ENCODE measurements at regions not wholly inside any gene's neighbourhood (a gene's known extent, or its start where the extent isn't known, plus 50 kb on each side); places are given as distances from the start of the nearest gene placed in this dataset.
"Not testable (repeated sequence)": the region's sequence is repeated elsewhere in the genome, so short reads cannot be mapped to it uniquely, and the experiment has no call there.

DNA sequence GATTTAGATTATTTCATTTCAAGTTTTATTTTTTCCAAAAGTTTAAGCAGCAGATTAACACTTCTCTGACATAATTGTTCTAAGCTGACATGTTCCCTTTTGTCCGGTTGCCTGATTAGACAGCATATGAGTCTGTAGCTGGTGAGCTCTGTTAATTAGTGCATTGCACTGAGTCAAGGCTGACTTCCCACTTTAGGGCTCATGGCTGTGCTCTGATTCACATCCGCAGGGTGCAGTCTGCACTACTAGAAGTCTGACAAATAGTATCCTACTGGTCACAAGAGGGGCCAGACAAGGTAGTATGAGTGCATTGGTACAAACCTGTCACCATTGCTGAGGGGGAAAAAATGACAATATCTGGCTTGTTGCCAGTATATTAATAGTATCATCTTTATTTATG lies 443.9 kb upstream of the ZNF804A start:
- DNase-seq = no peak

- DNase-seq = no peak
Measured at GRCh38 chr2:184155791-184156190, 442.5 kb upstream of the ZNF804A start.

DNA sequence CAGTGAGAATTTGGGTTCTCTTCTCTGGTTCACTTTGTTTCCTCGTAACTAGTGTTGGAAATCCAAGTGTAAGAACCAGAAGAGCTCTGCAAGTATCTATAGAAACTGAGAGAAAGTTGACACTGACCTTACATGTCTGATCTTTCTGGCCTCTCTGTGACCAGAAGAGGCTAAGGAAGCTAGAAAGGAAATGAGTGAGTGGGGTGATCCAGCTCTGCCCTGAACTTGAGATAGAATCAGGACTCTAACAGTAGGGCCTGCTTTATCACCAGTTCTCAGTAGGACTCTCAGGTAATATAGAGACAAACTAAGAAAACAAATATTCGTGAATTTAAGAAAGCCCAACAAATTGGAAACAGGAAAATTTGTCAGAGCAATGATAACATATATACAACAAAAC lies 441.2 kb upstream of the ZNF804A start:
- DNase-seq = no peak

DNA sequence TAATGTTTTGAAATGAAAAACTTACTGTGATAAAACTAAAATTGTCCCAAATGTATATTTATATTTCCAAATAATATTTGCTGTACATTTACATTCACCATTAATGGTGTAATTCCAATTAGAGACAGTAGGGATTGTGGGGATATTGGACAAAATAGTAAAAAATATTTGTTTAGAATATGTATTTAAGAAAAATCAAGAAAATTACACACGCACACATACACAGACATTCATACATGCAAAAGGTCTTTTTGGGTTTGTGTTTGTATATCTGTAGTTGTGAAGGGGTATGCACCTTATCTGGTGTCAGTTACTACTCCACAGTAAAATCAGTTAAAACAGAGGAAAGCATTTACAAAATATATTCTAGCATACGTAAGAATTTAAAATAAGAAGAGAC lies 435.9 kb upstream of the ZNF804A start:
- no peak for DNase-seq

GRCh38 chr2:184168823-184169222 lies 429.5 kb upstream of the ZNF804A start:
- DNase-seq = not testable (repeated sequence)

- DNase-seq = no peak
Measured at GRCh38 chr2:184169366-184169765, 429.0 kb upstream of the ZNF804A start.

- no peak for DNase-seq
Measured at GRCh38 chr2:184174493-184175104, 423.7 kb upstream of the ZNF804A start.

GRCh38 chr2:184178229-184178628 lies 420.1 kb upstream of the ZNF804A start:
- DNase-seq = no peak

DNA sequence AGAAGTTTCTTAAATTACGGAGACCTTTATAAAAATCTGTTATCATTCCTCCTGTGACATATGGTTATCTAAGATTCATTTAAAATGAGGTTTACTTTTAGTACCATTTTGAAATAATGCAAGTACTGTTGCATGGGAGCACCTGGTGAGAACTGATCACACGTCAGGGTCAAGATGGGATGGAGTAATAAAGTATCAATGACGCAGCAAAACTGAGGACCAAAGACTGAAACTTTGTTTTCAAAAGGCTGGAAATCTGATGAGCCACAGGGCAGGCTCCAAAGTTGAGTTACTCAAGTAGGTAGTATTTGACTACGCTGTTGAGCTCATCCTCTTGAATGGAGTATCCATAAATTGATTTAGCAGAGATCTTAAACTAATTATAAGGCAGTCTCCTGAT lies 411.9 kb upstream of the ZNF804A start:
- no peak for DNase-seq

DNA sequence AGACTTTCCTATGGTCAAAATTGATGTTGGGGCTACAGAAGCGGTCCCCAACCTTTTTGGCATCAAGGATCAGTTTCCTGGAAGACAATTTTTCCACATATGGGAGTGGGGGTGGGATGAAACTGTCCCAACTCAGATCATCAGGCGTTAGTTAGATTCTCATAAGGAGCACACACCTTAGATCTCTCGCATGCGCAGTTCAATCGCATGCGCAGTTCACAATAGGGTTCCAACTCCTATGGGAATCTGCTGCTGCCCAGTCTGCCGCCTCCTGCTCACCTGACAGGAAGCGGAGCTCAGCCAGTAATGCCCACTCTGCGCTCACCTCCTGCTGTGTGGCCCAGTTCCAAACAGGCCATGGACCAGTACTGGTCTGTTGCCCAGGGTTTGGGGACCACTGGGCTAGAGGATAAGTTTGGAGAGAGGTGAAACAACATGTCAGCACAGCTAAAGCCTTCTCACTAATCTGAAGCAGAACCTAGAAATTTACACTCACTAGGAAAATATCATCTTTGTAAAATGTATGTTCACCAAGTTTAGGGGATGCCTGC lies 410.8 kb upstream of the ZNF804A start:
- DNase-seq = no peak

GRCh38 chr2:184190725-184191124 lies 407.6 kb upstream of the ZNF804A start:
- DNase-seq = no peak

DNA sequence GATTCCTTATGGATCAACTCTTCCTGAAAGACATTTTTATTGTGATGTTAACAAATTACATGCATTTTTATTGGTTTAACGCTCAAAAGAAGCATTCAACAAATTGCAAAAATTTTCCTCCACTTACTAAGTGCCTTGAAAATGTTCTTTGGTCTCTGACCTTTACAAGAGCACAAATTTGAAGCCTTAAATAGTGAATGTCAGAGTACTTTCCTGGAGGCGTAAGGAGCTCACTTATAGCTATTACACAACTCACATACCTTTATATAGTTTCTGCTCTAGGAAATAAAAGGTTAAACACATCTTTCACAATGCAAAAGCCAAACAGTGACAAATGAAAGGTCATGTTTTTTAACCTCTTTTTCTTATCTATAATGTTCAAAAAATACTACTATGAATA lies 405.7 kb upstream of the ZNF804A start:
- no peak for DNase-seq

DNA sequence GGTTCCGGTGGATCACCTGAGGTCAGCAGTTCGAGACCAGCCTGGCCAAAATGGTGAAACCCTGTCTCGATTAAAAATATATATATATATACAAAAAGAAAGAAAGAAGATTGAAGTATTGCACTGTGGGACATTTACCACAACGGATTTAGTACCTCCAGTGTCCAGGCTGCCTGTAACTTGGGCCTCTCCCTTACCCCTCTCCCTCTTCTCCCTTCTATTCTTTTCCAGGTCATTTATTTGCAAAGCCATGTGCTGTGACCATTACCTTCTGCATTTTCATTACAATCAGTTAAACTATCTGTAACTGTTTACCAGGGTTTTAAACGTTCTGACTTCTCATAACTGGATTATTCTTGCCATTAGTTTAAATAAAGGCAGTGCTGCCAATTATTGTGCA lies 400.9 kb upstream of the ZNF804A start:
- DNase-seq = no peak

GRCh38 chr2:184198791-184199190 lies 399.5 kb upstream of the ZNF804A start:
- DNase-seq = not testable (repeated sequence)

GRCh38 chr2:184199274-184199673 lies 399.1 kb upstream of the ZNF804A start:
- no peak for DNase-seq

- no peak for DNase-seq
Measured at GRCh38 chr2:184201246-184201645, 397.1 kb upstream of the ZNF804A start.

DNA sequence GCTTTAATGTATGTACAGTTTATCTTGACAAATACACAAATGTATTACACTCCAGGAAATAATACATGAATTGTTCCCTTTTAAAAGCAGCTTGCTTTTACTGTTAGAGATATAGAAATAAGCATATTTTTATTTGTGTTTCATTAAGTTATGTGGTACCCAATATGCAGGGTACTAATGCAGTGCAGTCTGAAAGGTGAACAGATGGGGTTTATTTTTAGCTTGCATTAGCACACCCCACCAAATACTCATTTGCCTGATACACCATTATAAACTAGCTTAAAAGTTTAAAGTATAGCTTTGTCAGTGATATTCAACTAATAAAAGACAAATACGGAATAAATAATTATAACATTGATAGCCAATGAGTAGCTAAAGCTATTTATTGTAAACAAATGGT lies 394.7 kb upstream of the ZNF804A start:
- DNase-seq = no peak

- DNase-seq = no peak
Measured at GRCh38 chr2:184205048-184205596, 393.2 kb upstream of the ZNF804A start.

DNA sequence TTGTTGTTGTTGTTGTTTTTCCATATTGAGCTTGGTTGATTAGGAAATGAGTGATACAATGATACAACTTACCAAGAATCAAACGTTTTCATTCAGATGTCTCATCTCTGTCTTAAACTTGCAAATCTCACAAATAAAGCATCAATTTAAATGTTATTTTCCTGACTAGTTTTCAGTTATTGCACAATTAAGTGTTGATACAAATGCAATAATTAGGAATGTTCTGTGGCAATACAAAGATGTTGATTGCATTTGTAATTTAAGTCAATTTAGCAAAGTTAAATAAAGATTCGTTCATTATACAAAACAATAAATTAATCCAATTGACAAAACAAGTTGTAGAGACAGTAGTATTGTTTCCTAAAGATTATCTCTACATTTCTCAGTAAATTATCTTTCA lies 392.3 kb upstream of the ZNF804A start:
- no peak for DNase-seq

DNA sequence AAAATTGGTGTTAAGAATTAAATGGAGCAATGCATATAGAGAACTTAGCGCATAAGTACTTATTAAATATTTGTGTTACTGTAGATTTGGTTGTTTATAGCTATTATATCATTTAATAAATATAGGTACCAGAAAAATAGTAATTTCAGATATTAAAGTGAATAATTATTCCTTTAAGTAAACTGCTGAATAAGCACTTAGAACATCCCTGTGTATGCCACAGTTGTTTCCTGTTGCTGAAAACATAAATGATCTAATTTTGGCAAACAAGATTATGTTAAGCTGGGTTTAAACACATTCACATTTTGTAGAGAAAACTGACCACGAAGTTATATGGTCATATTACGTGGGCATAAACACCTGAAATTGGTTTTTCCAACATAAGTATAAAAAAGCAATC lies 388.0 kb upstream of the ZNF804A start:
- no peak for DNase-seq

GRCh38 chr2:184215745-184216144 lies 382.6 kb upstream of the ZNF804A start:
- no peak for DNase-seq

- no peak for DNase-seq
Measured at GRCh38 chr2:184256611-184257010, 341.7 kb upstream of the ZNF804A start.

GRCh38 chr2:184261331-184261730 lies 337.0 kb upstream of the ZNF804A start:
- DNase-seq = no peak

GRCh38 chr2:184261818-184262217 lies 336.5 kb upstream of the ZNF804A start:
- no peak for DNase-seq

DNA sequence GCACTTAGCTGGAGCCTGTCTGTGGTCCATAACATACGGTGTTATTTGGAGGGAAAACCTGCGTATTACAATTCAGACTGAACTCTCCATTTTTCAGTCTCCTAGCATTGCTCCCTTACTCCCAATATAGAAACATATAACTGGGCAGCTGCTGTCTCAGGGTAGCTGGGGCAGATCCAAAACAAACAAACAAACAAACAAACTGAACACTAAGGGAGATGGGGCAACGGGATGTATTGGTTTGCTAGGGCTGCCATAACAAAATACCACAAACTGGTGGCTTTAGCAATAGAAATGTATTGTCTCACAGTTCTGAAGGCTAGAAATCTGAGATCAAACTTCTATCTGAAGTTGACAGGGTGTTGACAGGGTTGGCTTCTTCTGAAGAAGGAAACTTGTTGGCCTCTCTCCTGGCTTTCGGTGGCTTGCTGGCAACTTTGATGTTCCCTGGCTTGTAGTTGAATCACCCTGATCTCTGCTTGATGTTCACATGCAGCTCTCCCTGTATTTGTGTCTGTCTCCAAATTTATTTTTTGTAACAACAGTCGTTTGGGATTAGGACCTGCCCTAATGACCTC lies 329.3 kb upstream of the ZNF804A start:
- DNase-seq = no peak

Data from NCI-H1417 treated with DMSO at 0.1 percent for 48 hours (cell line).